ENCODE measurements at regions not wholly inside any gene's neighbourhood (a gene's known extent, or its start where the extent isn't known, plus 50 kb on each side); places are given as distances from the start of the nearest gene placed in this dataset.
"Not testable (repeated sequence)": the region's sequence is repeated elsewhere in the genome, so short reads cannot be mapped to it uniquely, and the experiment has no call there.

GRCh38 chr10:46768515-46769291 is 142.5 kb upstream of the PTPN20 start:
- TF ChIP-seq CTCF, POLR2A (IDR thresholded peaks at IDR 0.05): not testable (repeated sequence)

Measured in testis (tissue), 2 donors.